ENCODE measurements at regions not wholly inside any gene's neighbourhood (a gene's known extent, or its start where the extent isn't known, plus 50 kb on each side); places are given as distances from the start of the nearest gene placed in this dataset.
"Not testable (repeated sequence)": the region's sequence is repeated elsewhere in the genome, so short reads cannot be mapped to it uniquely, and the experiment has no call there.

DNA sequence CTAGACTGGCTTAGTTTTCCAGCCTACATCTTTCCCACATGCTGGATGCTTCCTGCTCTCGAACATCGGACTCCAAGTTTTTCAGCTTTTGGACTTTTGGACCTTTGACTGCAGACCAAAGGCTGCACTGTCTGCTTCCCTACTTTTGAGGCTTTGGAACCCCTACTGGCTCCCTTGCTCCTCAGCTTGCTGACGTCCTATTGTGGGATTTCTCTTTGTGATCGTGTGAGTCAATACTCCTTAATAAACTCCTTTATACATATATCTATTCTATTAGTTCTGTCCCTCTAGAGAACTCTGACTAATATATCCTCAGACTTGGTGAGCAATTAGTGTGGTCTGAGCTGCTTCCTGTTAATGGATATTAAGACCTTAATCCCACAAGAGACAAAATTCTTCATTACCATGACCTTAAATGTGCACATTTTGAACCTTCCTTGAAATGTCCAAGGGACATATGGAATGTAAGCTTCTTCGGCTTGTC, 752.9 kb downstream of the CDH18 start:
- DNase-seq (ENCODE audit: low spot score): no peak

DNA sequence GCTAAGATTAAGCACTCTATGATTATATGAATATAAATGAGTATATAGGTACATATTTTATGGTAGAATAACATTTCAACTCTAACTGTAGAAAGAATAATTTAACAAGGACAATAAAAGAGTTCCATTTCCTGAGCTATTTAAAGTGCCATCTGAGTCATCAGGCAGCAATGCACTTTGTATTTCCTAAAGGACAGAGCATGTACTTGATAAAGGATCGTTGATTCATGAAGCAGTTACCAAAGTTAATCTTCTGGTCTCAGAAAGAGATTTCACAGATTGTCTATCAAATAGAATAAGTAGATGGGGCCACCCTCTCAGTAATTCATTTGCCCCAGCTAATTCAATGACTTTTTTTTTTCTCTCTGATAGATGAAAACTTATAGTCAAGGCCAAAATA, 747.8 kb downstream of the CDH18 start:
- DNase-seq (ENCODE audit: low spot score): no peak

DNA sequence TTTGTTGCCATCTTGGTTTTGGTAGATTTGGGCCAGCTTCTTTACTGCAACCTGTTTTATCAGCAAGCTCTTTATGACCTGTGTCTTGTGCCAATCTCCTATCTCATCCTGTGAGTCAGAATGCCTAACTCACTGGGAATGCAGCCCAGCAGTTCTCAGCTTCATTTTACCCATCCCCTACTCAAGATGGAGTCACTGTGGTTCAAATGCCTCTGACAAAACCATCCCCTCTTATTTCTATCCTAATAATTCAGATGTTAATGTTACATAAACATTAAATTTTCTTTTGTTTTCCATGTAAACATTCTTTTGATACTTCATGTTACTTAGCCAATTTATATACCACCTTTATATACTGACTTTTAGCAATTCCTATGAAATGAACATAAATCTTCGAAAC, 746.3 kb downstream of the CDH18 start:
- no peak for DNase-seq (ENCODE audit: low spot score)

DNA sequence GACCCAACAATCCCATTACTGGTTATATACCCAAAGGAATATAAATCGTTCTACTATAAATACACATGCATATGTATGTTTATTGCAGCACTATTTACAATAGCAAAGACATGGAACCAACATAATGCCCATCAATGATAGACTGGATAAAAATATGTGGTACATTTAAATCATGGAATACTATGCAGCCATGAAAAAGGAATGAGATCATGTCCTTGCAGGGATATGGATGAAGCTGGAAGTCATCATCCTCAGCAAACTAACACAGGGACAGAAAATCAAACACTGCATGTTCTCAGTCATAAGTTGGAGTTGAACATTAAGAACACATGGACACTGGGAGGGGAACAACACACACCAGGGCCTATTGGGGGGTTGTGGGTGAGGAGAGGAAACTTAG, 741.8 kb downstream of the CDH18 start:
- DNase-seq (ENCODE audit: low spot score): not testable (repeated sequence)

DNA sequence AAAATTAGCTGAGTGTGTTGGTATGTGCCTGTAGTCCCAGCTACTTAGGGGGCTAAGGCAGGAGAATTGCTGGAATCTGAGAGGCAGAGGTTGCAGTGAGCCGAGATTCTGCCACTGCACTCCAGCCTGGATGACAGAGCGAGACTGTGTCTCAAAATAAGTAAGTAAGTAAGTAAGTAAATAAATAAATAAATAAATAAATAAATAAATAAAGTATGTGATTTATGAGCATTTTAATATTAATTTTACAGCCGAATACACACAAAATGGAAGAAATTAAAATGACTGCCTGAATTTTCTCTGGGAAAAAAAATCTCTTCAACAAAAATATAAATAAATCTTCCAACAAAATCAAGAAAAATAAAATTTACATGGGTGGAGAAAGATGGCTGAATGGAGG, 740.7 kb downstream of the CDH18 start:
- no peak for DNase-seq (ENCODE audit: low spot score)

DNA sequence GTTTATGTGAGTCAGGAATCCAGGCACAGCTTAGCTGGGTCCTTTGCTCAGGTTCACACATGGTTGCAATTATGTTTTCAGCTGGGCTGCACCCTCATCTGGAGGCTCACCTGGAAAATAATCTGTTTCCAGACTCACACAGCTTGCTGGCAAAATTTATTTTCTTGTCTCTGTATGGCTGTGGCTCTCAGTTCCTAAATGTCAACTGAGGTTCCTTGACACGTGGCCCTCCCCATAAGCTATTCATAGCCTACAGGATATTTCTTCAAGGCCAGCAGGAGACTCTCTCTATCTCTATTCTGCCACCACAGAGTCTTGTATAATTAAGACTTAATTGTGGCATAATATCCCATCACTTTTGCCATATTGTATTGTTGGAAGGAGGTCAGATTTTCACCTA, 732.0 kb downstream of the CDH18 start:
- DNase-seq (ENCODE audit: low spot score): no peak

DNA sequence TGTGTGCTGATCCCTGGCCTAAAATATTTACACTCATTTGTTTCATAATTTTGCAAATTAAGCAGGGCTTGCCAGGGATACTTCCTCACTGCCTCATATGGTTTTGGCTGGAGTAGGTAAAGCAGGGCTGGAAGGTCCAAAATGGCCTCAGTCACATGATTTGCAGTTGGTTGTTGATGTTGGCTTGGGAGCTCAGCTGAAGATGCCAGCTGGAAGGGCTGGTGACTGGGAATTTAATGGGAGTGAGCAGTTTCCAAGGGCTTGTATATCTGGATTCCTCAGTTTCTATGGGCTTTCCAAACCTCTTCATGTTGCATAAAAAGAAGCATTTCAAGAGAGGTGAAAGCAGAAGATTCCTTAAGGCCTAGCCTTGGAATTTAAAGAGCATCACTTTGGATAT, 729.3 kb downstream of the CDH18 start:
- no peak for DNase-seq (ENCODE audit: low spot score)

DNA sequence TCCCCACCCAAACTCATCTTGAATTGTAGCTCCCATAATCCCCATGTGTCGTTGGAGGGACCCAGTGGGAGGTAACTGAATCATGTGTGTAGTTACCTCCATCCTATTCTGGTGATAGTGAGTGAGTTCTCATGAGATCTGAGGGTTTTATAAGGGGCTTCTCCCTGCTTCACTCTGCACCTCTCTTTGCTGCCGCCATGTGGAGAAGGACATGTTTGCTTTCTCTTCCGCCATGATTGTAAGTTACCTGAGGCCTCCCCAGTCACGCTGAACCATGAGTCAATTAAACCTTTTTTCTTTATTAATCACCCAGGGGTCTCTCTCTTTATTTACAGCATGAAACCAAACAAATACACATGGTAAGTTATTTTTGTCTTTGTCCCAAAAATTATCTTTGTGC, 726.1 kb downstream of the CDH18 start:
- DNase-seq (ENCODE audit: low spot score): no peak

DNA sequence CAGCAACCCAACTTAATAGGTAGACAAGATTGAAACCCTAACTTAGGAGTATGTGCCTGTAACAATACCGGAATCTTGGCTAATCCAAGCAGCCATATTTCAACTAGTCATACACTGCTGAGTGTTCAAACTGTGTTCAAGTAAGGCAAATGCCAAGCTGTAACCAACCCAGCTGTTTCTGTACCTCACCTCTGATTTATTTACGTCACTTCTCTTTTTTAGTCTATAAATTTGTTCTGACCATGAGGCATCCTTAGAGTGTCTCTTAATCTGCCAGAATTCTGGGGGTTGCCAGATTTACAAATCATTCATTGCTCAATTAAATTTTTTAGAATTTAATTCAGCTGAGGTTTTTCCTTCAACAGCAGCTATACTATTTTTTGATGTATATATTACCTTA, 723.2 kb downstream of the CDH18 start:
- DNase-seq (ENCODE audit: low spot score): no peak

DNA sequence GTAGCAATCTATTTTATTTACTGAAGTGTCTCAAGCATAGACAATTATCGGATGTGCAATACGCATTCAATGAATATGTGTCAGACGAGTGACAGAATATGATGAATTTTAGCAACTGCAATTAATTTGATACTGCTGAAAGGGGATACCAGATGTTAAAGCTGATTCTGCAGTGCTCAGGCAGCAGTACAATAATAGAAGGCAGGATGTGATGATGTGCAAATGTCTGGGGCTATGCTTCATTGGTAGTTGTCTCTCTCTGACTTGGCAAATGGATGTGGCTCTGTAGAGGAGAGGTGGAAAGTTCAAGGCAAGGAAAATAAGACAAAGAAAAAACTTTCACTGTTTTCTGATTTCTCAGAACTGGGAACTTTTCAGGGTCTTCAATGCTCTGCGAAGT, 721.2 kb downstream of the CDH18 start:
- no peak for DNase-seq (ENCODE audit: low spot score)

DNA sequence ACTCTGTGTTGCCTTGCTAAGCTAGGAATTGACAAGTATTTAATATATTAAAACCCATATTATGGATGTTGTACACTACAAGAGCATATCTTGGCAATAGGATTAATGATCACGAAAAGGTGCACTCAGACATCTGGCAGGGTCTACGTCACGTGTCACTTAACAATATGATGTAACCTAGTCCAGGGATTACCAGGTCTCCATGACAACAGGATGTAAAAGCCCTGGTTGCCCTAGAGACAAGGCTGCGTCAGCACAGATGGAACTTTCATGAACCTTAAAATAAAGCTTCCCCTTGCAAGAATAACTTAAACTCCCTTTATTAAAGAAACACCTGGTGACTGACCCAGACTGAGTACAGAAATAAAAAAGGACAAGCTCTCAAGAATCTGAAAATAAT, 717.8 kb downstream of the CDH18 start:
- DNase-seq (ENCODE audit: low spot score): no peak

DNA sequence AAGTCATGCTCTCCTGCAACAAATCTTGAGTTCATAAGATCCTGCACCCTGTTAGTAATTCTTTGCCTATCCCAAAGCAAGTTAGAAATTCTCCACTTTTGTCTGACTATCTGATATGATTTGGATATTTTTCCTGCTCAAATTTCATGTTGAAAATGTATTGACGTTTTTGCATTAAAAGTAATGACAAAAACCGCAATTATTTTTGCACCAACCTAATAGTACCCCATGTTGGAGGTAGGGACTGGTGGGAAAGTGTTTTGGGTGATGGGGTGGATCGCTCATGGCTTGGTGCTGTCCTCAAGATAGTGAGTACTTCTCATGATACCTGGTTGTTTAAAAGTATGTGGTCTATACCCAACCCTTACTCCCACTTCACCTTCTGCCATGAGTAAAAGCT, 713.4 kb downstream of the CDH18 start:
- no peak for DNase-seq (ENCODE audit: low spot score)

DNA sequence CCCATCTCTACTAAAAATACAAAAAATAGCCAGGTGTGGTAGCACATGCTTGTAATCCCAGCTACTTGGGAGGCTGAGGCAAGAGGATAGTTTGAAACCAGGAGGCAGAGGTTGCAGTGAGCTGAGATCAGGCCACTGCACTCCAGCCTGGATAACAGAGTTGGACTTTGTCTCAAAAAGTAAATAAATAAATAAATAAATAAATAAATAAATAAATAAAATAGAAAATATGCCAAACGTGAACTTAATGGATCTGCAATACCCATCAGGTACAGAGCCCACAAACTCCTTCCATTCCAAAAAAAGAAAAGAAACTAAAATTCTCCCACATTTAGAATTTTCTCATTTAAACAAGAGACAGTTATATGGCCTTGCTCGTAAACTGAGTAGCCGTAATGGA, 702.7 kb downstream of the CDH18 start:
- no peak for DNase-seq (ENCODE audit: low spot score)

DNA sequence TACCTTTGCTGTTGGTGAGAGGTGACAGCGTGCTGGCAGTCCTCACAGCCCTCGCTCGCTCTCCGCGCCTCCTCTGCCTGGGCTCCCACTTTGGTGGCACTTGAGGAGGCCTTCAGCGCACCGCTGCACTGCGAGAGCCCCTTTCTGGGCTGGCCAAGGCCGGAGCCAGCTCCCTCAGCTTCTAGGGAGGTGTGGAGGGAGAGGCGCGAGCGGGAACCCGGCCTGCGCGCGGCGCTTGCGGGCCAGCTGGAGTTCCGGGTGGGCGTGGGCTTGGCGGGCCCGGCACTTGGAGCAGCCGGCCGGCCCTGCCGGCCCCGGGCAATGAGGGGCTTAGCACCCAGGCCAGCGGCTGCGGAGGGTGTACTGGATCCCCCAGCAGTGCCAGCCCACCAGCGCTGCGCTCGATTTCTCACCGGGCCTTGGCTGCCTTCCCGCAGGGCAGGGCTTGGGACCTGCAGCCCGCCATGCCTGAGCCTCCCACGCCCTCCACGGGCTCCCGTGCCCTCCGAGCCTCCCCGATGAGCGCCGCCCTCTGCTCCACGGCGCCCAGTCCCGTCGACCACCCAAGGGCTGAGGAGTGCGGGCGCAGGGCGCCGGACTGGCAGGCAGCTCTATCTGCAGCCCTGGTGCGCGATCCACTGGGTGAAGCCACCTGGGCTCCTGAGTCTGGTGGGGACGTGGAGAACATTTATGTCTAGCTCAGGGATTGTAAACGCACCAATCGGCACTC, 700.3 kb downstream of the CDH18 start:
- not testable (repeated sequence) for DNase-seq (ENCODE audit: low spot score)

DNA sequence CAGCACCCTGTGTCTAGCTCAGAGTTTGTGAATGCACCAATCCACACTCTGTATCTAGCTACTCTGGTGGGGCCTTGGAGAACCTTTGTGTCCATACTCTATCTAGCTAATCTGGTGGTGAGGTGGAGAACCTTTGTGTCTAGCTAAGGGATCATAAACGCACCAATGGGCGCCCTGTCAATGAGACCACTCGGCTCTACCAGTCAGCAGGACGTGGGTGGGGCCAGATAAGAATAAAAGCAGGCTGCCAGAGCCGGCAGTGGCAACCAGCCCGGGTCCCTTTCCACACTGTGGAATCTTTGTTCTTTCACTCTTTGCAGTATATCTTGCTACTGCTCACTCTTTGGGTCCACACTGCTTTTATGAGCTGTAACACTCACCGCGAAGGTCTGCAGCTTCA, 699.7 kb downstream of the CDH18 start:
- DNase-seq (ENCODE audit: low spot score): not testable (repeated sequence)

DNA sequence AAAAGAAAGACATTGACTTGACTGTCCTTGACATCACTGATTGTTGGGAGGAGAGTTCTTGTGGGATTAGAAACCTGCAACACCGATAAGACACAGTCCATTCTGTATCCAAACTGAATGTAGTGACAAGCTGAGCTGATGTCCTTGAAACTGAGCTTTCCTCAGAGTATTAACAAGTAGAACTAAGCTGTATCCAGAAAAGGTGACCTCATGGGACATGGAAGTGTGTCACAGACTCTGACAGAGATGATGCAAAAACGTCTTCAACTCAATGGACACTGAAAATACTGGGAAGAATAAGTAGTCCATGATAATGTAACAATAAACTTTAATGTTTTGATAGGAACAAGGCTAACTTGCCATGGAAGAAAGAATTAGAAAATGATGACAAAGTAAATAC, 690.1 kb downstream of the CDH18 start:
- no peak for DNase-seq (ENCODE audit: low spot score)

DNA sequence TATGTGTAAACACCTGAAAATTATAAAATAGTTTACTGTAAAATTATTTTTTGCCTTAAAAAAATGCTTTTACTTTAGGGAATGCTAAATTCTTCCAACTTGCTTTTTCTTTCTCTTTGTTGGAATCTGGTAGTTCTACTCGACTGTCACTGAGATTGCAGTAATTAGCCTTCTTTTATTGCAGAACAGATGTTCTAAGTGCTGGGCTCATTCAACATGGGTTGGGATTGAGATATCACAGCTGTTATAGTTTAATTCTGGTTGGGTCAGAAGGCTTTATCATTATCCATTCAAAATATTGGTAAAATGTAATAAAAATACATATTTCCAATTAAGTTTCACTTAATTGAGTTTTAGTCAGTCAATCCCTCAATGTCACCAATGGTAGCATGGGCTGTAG, 686.7 kb downstream of the CDH18 start:
- no peak for DNase-seq (ENCODE audit: low spot score)

DNA sequence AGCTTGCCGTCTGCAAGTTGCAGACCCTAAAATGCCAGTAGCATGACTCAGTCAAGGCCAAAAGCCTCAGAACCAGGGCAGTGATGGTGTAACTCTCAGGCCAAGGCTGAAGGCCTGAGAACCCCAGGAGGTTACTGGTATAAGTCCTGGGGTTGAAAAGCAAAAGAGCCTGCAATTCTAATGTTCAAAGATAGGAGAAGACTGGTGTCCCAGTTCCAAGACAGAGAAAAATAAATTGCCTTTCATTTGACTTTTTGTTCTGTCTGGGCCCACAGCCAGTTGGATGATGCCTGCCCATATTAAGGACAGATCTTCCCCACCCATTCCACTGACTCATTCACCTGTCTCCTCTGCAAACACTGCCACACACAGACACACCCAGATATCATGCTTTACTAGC, 673.2 kb downstream of the CDH18 start:
- no peak for DNase-seq (ENCODE audit: low spot score)

DNA sequence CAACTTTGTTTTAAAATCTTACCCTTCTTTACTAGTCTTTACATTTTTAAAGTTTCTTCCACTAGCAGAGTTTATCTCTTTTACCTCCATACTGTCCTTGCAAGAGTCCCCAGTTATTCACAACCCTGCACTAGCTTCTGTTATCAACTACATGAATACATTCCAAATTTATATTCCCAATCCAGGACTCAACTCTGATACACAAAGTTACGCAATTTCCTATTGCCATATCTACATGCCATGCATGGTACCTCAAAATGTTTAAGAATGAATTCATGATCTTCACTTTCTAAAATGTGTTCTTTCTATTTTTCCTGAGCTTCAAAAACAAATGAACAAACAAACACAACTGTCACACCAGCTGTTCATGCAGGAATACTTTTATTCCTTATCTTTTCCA, 668.7 kb downstream of the CDH18 start:
- DNase-seq (ENCODE audit: low spot score): no peak

DNA sequence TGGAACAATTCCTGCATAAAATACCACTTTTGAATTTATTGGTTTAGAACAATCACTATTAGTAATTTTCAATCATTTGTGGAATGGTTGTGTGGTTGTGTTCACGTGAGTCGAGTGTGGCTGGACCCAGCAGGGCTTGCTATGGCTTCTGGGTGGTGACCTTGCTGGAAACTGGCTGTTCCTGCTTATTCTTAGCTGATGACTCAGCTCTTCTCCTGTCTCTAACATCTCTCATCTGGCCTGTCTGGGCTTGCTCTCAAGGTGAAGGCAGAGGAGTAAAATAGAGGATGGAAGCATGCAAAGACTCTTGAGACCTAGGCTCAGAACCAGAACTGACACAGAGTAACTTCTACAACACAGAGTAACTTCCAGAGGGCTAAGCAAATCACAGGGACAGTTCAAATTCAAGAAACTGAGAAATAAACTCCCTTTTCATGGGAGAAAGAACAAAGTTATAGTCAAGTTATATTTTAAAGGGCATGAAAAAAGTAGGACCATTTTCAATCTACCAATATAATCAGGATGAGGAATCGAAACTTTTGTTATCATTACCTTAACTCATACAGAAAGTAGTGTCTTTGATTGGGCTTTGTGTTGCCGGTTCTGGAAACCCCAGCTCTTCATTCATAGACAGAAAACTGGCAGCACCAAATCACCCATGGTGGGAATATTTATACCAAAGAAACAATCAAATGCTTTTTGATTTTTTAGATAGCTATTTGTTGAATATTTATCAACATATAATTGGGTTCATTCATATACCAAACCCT, 665.1 kb downstream of the CDH18 start:
- DNase-seq (ENCODE audit: low spot score): no peak

DNA sequence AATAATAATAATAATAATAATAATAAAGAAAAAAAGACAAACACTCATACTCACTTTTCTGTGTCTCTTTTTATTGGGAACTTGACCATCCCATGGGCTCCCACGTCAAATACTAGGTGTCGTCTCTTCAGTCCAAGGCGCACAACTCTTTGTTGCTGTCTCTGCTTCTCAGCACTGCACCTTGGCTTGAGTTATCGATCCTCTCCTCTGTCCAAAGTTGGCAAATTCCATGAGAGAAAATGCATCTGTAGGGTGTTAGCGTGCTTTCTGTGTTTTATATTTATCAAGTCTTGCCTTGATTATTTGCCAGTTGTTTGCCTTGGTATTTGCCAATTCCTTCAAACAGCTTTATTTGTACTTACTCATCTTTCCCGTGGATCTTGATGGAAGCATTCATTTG, 653.7 kb downstream of the CDH18 start:
- DNase-seq (ENCODE audit: low spot score): no peak

DNA sequence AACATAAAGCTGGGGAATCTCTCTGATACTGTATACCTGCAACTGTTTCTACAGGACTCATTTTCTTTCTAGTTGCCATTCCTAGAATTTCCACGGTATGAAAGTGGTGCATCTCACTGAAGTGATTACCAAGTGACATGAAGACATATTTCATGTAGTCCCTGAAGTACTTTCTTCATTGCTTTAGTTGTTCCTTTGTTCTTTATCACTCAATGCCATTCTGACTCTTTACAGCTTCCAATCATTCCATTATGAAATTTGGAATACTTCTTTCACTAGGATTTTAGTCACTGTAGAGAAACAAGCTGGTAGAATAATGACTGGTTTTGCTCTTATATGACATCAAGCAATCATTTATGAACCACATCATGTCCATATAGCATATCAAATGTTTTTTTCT, 645.1 kb downstream of the CDH18 start:
- no peak for DNase-seq (ENCODE audit: low spot score)

DNA sequence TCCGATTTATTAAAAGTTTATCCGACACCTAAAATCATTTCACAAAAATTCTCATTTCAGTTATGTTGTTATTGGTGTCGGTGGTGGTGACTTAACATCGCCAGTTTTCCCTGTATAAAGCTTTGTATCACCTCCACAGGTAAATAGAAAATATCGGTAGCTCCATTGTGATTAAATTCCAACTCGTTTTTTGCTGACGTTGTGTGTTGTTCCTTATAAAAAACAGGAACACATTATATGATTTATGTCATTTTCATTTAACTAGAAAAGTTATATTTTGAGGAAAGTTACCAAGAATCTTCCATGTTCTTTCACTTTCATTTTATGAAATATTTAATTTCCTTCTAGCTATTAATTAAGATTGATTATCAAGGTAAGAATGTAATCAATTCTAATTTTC, 635.9 kb downstream of the CDH18 start:
- no peak for DNase-seq (ENCODE audit: low spot score)

DNA sequence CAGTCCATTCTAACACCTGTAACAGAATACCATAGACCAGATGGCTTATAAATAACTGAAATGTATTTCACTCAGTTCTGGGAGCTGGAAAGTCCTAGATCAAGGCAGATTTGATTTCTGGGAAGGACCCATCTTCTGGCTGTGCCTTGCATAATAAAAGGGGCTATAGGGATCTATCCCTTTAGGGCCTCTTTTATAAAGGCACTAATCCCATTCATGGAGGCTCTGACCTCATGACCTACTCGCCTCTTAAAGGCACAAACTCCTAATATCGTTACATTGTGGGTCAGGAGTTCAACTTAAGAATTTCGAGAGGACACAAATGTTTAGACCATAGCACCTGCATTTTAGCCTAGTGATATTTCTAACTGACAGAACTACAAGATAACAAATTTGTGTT, 619.0 kb downstream of the CDH18 start:
- DNase-seq (ENCODE audit: low spot score): no peak

Data from CD4-positive, alpha-beta T cell treated with Interleukin-6 at 100 ng/mL for 8 hours (primary cell).